ENCODE measurements at regions not wholly inside any gene's neighbourhood (a gene's known extent, or its start where the extent isn't known, plus 50 kb on each side); places are given as distances from the start of the nearest gene placed in this dataset.

DNA sequence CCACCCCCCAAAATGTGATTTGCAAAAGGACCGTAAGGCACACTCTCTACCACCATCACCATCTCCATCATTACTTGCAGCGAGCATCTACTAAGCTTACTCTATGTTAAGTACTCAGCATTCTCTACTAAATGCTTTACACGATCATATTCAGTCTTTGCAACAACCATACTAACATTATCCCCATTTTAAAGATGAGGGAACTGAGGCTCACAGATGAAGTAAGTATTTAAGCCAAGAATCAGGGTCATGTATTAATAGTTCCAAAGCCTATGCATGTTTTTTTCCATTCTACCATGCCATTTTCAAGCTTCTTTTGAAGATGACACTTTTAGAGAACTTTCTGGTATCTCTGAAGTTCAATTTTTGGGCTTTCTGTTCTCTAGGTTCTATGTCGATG, 121.7 kb upstream of the ANKRD55 start:
- no peak overlapping the region for H3K27ac ChIP-seq
- POLR2A ChIA-PET (ENCODE audit: unreplicated experiment), result no interaction called here
- no peak overlapping the region for H2AFZ ChIP-seq
- H3K36me3 ChIP-seq (ENCODE audit: low read depth), result no peaks in the 10 kb centered on the region
- no peak overlapping the region for H3K4me2 ChIP-seq
- H3K9me3 ChIP-seq (ENCODE audit: insufficient read depth, low read depth), result 0 out of 2 replicates have a peak, but pooled peaks cover under 1% of the 10 kb centered on the region
- intact Hi-C loops (cut with micrococcal nuclease; ENCODE audit: unreplicated experiment), result loop anchor here (5.0 to 10.0 kb wide), 2 partner anchors 72 to 280 kb away; no protein-coding TSS in a partner anchor
- H3K9me2 ChIP-seq (ENCODE audit: insufficient read depth), result no peaks in the 10 kb centered on the region
- peaks cover 78% of the 10 kb centered on the region for H3K4me1 ChIP-seq (replicated peaks; ENCODE audit: insufficient read depth)
- TF ChIP-seq EZH2 (IDR thresholded peaks at IDR 0.05; ENCODE audit: low read depth), result no peak
- H3K4me3 ChIP-seq, result no peak overlapping the region
- no peaks in the 10 kb centered on the region for H4K20me1 ChIP-seq (ENCODE audit: insufficient read depth)
- H3K79me2 ChIP-seq (ENCODE audit: low read depth), result no peaks in the 10 kb centered on the region
- H3F3A ChIP-seq (ENCODE audit: insufficient read depth, low read depth), result peaks cover 47% of the 10 kb centered on the region
- H3K27me3 ChIP-seq (ENCODE audit: insufficient read depth, low read depth), result no peaks in the 10 kb centered on the region
- no peak for DNase-seq
- CTCF ChIA-PET, result no interaction called here
- BruUV-seq (replicated peaks), result no TSS peak

- H3K79me2 ChIP-seq (ENCODE audit: low read depth), result no peaks in the 10 kb centered on the region
- H3K27ac ChIP-seq, result no peak overlapping the region
- no peaks in the 10 kb centered on the region for H3K27me3 ChIP-seq (ENCODE audit: insufficient read depth, low read depth)
- BruUV-seq (replicated peaks), result no TSS peak
- no peaks in the 10 kb centered on the region for H3K36me3 ChIP-seq (ENCODE audit: low read depth)
- H2AFZ ChIP-seq, result no peak overlapping the region
- CTCF ChIA-PET, result no interaction called here
- DNase-seq, result no peak
- TF ChIP-seq EZH2 (IDR thresholded peaks at IDR 0.05; ENCODE audit: low read depth), result no peak
- no peak for TF ChIP-seq CTCF (conservative IDR thresholded peaks at IDR 0.05)
- H3K9me3 ChIP-seq (ENCODE audit: insufficient read depth, low read depth), result no peaks in the 10 kb centered on the region
- POLR2A ChIA-PET (ENCODE audit: unreplicated experiment), result no interaction called here
- peaks cover 33% of the 10 kb centered on the region for H3F3A ChIP-seq (ENCODE audit: insufficient read depth, low read depth)
- intact Hi-C loops (cut with micrococcal nuclease; ENCODE audit: unreplicated experiment), result loop anchor here (5.0 to 10.0 kb wide), 2 partner anchors 74 to 282 kb away; no protein-coding TSS in a partner anchor
- H3K4me1 ChIP-seq (replicated peaks; ENCODE audit: insufficient read depth), result peaks cover 75% of the 10 kb centered on the region
- H3K9me2 ChIP-seq (ENCODE audit: insufficient read depth), result no peaks in the 10 kb centered on the region
- no peaks in the 10 kb centered on the region for H4K20me1 ChIP-seq (ENCODE audit: insufficient read depth)
- no peak overlapping the region for H3K4me2 ChIP-seq
- no peak overlapping the region for H3K4me3 ChIP-seq
Measured at GRCh38 chr5:56352808-56353590, 119.9 kb upstream of the ANKRD55 start.

GRCh38 chr5:56350597-56351170, 117.6 kb upstream of the ANKRD55 start:
- Histone ChIP-seq H3K4me1 (replicated peaks; ENCODE audit: insufficient read depth) (peaks cover 73% of the 10 kb centered on the region), H3K36me3 (ENCODE audit: low read depth) (no peaks in the 10 kb centered on the region), H3K79me2 (ENCODE audit: low read depth) (no peaks in the 10 kb centered on the region), H3K9me2 (ENCODE audit: insufficient read depth) (no peaks in the 10 kb centered on the region), H3K9me3 (ENCODE audit: insufficient read depth, low read depth) (0 out of 2 replicates have a peak, but pooled peaks cover 4% of the 10 kb centered on the region), H2AFZ (no peak overlapping the region), H3F3A (ENCODE audit: insufficient read depth, low read depth) (peaks cover 50% of the 10 kb centered on the region), H4K20me1 (ENCODE audit: insufficient read depth) (no peaks in the 10 kb centered on the region), H3K4me2 (peak overlapping the region; percentile 46), H3K27ac (peak overlapping the region; percentile 76), H3K4me3 (no peak overlapping the region; the same call in 1 of the 2 replicates), H3K27me3 (ENCODE audit: insufficient read depth, low read depth) (no peaks in the 10 kb centered on the region)
- DNase-seq, result peak; percentile 81 to 94
- intact Hi-C loops (cut with micrococcal nuclease; ENCODE audit: unreplicated experiment), result loop anchor here (1.0 to 10.0 kb wide), 6 partner anchors 77 to 284 kb away; no protein-coding TSS in a partner anchor
- no peak for TF ChIP-seq CTCF (conservative IDR thresholded peaks at IDR 0.05)
- no peak for TF ChIP-seq EZH2 (IDR thresholded peaks at IDR 0.05; ENCODE audit: low read depth)
- POLR2A ChIA-PET (ENCODE audit: unreplicated experiment), result interaction anchor here (0.5 to 0.7 kb wide), 3 partner anchors 21 to 176 kb away, joined by 3 to 5 read pairs (median 4); no protein-coding TSS in a partner anchor
- BruUV-seq (replicated peaks), result no TSS peak
- CTCF ChIA-PET, result interaction anchor here (0.6 to 1.2 kb wide), 4 partner anchors 21 to 97 kb away, joined by 3 to 4 read pairs (median 3); no protein-coding TSS in a partner anchor

Measured in PC-9 (cell line).